Smooth muscle cell (in vitro differentiated cells): ENCODE measurements at regions not wholly inside any gene's neighbourhood (a gene's known extent, or its start where the extent isn't known, plus 50 kb on each side); places are given as distances from the start of the nearest gene placed in this dataset.

Experiments used
- DNase-seq: peaks from one replicate; lab custom pipeline; 2025; ENCODE audit not compliant: unreplicated experiment; lab: John Stamatoyannopoulos, UW
- H2AFZ ChIP-seq: fragments of 200-600 bp; sonication (generic); 2 replicates; pipeline ENCODE4 v1.6.0; 2016; ENCODE audit warnings: antibody characterized with exemption, low read depth, mild to moderate bottlenecking
- H3F3A ChIP-seq: fragments of 200-600 bp; sonication (generic); 2 replicates; pipeline ENCODE4 v1.6.0; 2017; ENCODE audit warnings: antibody characterized with exemption, low read depth
- H3K27ac ChIP-seq: fragments of 200-600 bp; sonication (generic); 2 replicates; pipeline ENCODE4 v1.5.1; 2016; ENCODE audit warnings: low read depth, mild to moderate bottlenecking
- H3K27me3 ChIP-seq: fragments of 200-600 bp; sonication (generic); 2 replicates; pipeline ENCODE4 v1.6.1; 2016; ENCODE audit warnings: low read depth, mild to moderate bottlenecking
- H3K36me3 ChIP-seq: fragments of 200-600 bp; sonication (generic); 2 replicates; pipeline ENCODE4 v1.5.1; 2016; ENCODE audit warnings: low read depth
- H3K4me1 ChIP-seq: fragments of 200-600 bp; sonication (generic); 2 replicates; pipeline ENCODE4 v1.5.1; 2016; ENCODE audit warnings: low read depth
- H3K4me2 ChIP-seq: fragments of 200-600 bp; sonication (generic); 2 replicates; pipeline ENCODE4 v1.6.0; 2016; ENCODE audit warnings: mild to moderate bottlenecking
- H3K4me3 ChIP-seq: fragments of 200-600 bp; sonication (generic); 2 replicates; pipeline ENCODE4 v1.5.1; 2016; ENCODE audit warnings: mild to moderate bottlenecking
- H3K79me2 ChIP-seq: fragments of 200-600 bp; sonication (generic); 2 replicates; pipeline ENCODE4 v1.6.0; 2016; ENCODE audit warnings: low read depth, mild to moderate bottlenecking
- H3K9ac ChIP-seq: fragments of 200-600 bp; sonication (generic); 2 replicates; pipeline ENCODE4 v1.6.0; 2016; ENCODE audit warnings: low read depth
- H3K9me3 ChIP-seq: fragments of 200-600 bp; sonication (generic); replicated peaks from 2 replicates; pipeline ENCODE4 v1.5.1; 2016; ENCODE audit warnings: low read depth
- H4K20me1 ChIP-seq: fragments of 200-600 bp; sonication (generic); 2 replicates; pipeline ENCODE4 v1.6.0; 2016; ENCODE audit warnings: low read depth
- CTCF ChIP-seq: fragments of 200-600 bp; sonication (generic); IDR thresholded peaks from 2 replicates; pipeline ENCODE4 v1.5.1; 2017; ENCODE audit warnings: borderline replicate concordance, mild to moderate bottlenecking, antibody characterized with exemption; ENCODE audit not compliant: insufficient read depth, poor library complexity, severe bottlenecking
- WGBS: methylation state at CpG from one replicate; pipeline ENCODE4 v1.1.7; 2016; ENCODE audit warnings: low lambda C conversion rate; 5-methylcytosine and 5-hydroxymethylcytosine counted together

- peaks cover 6% of the 10 kb centered on the region for H3K4me1 ChIP-seq
- no peak overlapping the region for H3K4me2 ChIP-seq
- 86% methylated on average over 4 of the region's 4 CpGs for WGBS
- H3K9me3 ChIP-seq, result no peaks in the 10 kb centered on the region
- peaks cover 6% of the 10 kb centered on the region for H3F3A ChIP-seq
- DNase-seq, result no peak
- H3K27me3 ChIP-seq, result no peaks in the 10 kb centered on the region
- peaks cover 74% of the 10 kb centered on the region for H3K79me2 ChIP-seq
- H2AFZ ChIP-seq, result no peak overlapping the region
- H4K20me1 ChIP-seq, result peaks cover 82% of the 10 kb centered on the region
- no peaks in the 10 kb centered on the region for H3K36me3 ChIP-seq
- H3K4me3 ChIP-seq, result no peak overlapping the region
- no peak for TF ChIP-seq CTCF
- H3K9ac ChIP-seq, result no peak overlapping the region
- peak overlapping the region; percentile 6 for H3K27ac ChIP-seq
These were observed 459.6 kb upstream of the RGS6 start for GRCh38 chr14:71472356-71473340.

DNA sequence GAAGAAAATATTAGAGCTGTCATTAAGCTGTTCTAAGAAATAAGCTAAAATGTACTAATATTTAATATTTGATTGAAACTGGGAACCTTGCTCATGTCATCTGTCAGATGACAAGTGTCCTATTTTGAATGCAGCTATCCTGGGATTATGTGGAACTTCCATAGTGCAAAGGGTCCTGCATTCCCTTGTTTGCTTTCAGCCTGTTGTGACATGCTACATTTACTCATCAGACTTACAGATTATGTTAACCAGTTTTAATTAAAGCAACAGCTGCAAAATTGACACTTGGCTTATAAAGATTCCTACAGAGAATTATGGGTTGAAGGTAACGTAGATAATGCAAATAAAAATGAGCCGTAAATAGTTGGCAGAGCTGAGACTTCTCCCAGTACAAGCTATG lies 458.4 kb upstream of the RGS6 start:
- no peaks in the 10 kb centered on the region for H3K9me3 ChIP-seq
- H3K36me3 ChIP-seq, result peaks cover 3% of the 10 kb centered on the region
- peaks cover 71% of the 10 kb centered on the region for H3K79me2 ChIP-seq
- peaks cover 6% of the 10 kb centered on the region for H3K4me1 ChIP-seq
- H3K27me3 ChIP-seq, result no peaks in the 10 kb centered on the region
- TF ChIP-seq CTCF, result no peak
- no peak overlapping the region for H3K4me2 ChIP-seq
- H3F3A ChIP-seq, result peaks cover 6% of the 10 kb centered on the region
- 82% methylated on average over 2 of the region's 2 CpGs for WGBS
- DNase-seq, result no peak
- H2AFZ ChIP-seq, result no peak overlapping the region
- no peak overlapping the region for H3K9ac ChIP-seq
- peaks cover 87% of the 10 kb centered on the region for H4K20me1 ChIP-seq
- no peak overlapping the region for H3K27ac ChIP-seq
- no peak overlapping the region for H3K4me3 ChIP-seq

GRCh38 chr14:71474301-71475265 lies 457.6 kb upstream of the RGS6 start:
- Histone ChIP-seq H3K4me3 (no peak overlapping the region), H3K79me2 (peaks cover 64% of the 10 kb centered on the region), H3K27ac (no peak overlapping the region), H3K9me3 (no peaks in the 10 kb centered on the region), H4K20me1 (peaks cover 91% of the 10 kb centered on the region), H2AFZ (no peak overlapping the region), H3K9ac (no peak overlapping the region), H3K4me1 (peaks cover 6% of the 10 kb centered on the region), H3K36me3 (peaks cover 3% of the 10 kb centered on the region), H3F3A (peaks cover 6% of the 10 kb centered on the region), H3K27me3 (no peaks in the 10 kb centered on the region), H3K4me2 (no peak overlapping the region)
- 82% methylated on average over 4 of the region's 4 CpGs for WGBS
- no peak for TF ChIP-seq CTCF
- DNase-seq, result no peak
